GM12891 (cell line): ENCODE measurements at regions not wholly inside any gene's neighbourhood (a gene's known extent, or its start where the extent isn't known, plus 50 kb on each side); places are given as distances from the start of the nearest gene placed in this dataset.

Experiments
- PAX5 ChIP-seq: IDR thresholded peaks from 2 replicates; pipeline ENCODE4 v1.6.1; 2011; ENCODE audit warnings: low read length, moderate library complexity, mild to moderate bottlenecking; ENCODE audit not compliant: insufficient read depth, severe bottlenecking
- POLR2A ChIP-seq: IDR thresholded peaks from 2 replicates; pipeline ENCODE4 v1.6.1; 2011; ENCODE audit warnings: low read depth, low read length, control low read depth
- POLR2AphosphoS5 ChIP-seq: IDR thresholded peaks from 2 replicates; pipeline ENCODE4 v1.6.1; 2011; ENCODE audit warnings: low read depth, low read length, control low read depth
- POU2F2 ChIP-seq: IDR thresholded peaks from 2 replicates; pipeline ENCODE4 v1.6.1; 2011; ENCODE audit warnings: low read depth, mild to moderate bottlenecking, control low read depth, low read length, moderate library complexity
- SPI1 ChIP-seq: IDR thresholded peaks from 2 replicates; pipeline ENCODE4 v1.6.1; 2011; ENCODE audit warnings: low read depth, low read length, control low read depth
- TAF1 ChIP-seq: IDR thresholded peaks from 2 replicates; pipeline ENCODE4 v1.6.1; 2011; ENCODE audit warnings: low read depth, low read length, control low read depth

GRCh38 chr6:164855281-164855680 lies 454.1 kb downstream of the C6orf118 start:
- TF ChIP-seq POLR2AphosphoS5 (no peak), SPI1 (no peak), POLR2A (no peak), TAF1 (no peak), PAX5 (no peak), POU2F2 (no peak)
